SK-N-SH (cell line): ENCODE measurements at regions not wholly inside any gene's neighbourhood (a gene's known extent, or its start where the extent isn't known, plus 50 kb on each side); places are given as distances from the start of the nearest gene placed in this dataset.

Experiments used
- CTCF ChIA-PET: fragments of 300-600, 350-600 bp; formaldehyde crosslinking; extraction: SDS; loops from one replicate; lab custom pipeline; 2021; lab: Yijun Ruan, JAX
- POLR2A ChIA-PET: fragments of 350-600 bp; sonication (Branson Sonifier 250); formaldehyde crosslinking; extraction: SDS; loops from one replicate; lab custom pipeline; 2020; ENCODE audit warnings: antibody characterized with exemption, inconsistent platforms; lab: Yijun Ruan, JAX
- DNase-seq: peaks from one replicate; pipeline ENCODE4 v3.0.0; 2012
- H2AFZ ChIP-seq: fragments of 200-600 bp; sonication (generic); 2 replicates; pipeline ENCODE4 v1.8.1; 2016; ENCODE audit warnings: antibody characterized with exemption, mild to moderate bottlenecking, low read depth
- H3F3A ChIP-seq: fragments of 200-600 bp; sonication (generic); replicated peaks from 2 replicates; pipeline ENCODE3; 2016; ENCODE audit warnings: antibody characterized with exemption, mild to moderate bottlenecking; ENCODE audit not compliant: insufficient read depth
- H3K27ac ChIP-seq, 2 experiments: fragments of 200-500 bp in 1 of 2; fragments of 200-600 bp in 1 of 2; sonication (Bioruptor generic) in 1 of 2; sonication (generic), shearing (Covaris generic) in 1 of 2; 2 replicates each; pipeline versions ENCODE4 v1.5.1 to v1.6.1; 2014 to 2016; ENCODE audit warnings: low read depth in 2 of 2, inconsistent platforms in 1 of 2, low read length in 1 of 2, mild to moderate bottlenecking in 1 of 2, mixed read lengths in 1 of 2
- H3K27me3 ChIP-seq: fragments of 200-600 bp; sonication (generic), shearing (Covaris generic); 2 replicates; pipeline ENCODE4 v1.6.1; 2016; ENCODE audit warnings: mixed run types; ENCODE audit not compliant: insufficient read depth
- H3K36me3 ChIP-seq, 2 experiments: fragments of 200-500 bp in 1 of 2; fragments of 200-600 bp in 1 of 2; sonication (Bioruptor generic) in 1 of 2; sonication (generic) in 1 of 2; replicated peaks in 1 of 2; 2 replicates each; pipeline versions ENCODE3 to v1.5.1; 2014 to 2016; ENCODE audit warnings: low read length in 1 of 2, mild to moderate bottlenecking in 1 of 2; ENCODE audit not compliant: insufficient read depth in 2 of 2, control insufficient read depth in 1 of 2
- H3K4me1 ChIP-seq, 2 experiments: fragments of 200-500 bp in 1 of 2; fragments of 200-600 bp in 1 of 2; sonication (Bioruptor generic) in 1 of 2; sonication (generic), shearing (Covaris generic) in 1 of 2; 2 replicates each; pipeline versions ENCODE4 v1.5.1 to v1.6.1; 2014 to 2016; ENCODE audit warnings: low read depth in 1 of 2, low read length in 1 of 2, mixed run types in 1 of 2; ENCODE audit not compliant: insufficient read depth in 2 of 2, control insufficient read depth in 1 of 2
- H3K4me2 ChIP-seq: fragments of 200-600 bp; sonication (generic), shearing (Covaris generic); 2 replicates; pipeline ENCODE4 v1.6.1; 2017; ENCODE audit warnings: mixed run types
- H3K4me3 ChIP-seq, 2 experiments: fragments of 200-500 bp in 1 of 2; fragments of 200-600 bp in 1 of 2; sonication (Bioruptor generic) in 1 of 2; sonication (generic), shearing (Covaris generic) in 1 of 2; 2 replicates each; pipeline versions ENCODE4 v1.5.1 to v1.8.1; 2014 to 2016; ENCODE audit warnings: low read depth in 2 of 2, inconsistent platforms in 1 of 2, low read length in 1 of 2, mild to moderate bottlenecking in 1 of 2, mixed read lengths in 1 of 2, moderate library complexity in 1 of 2
- H3K79me2 ChIP-seq: fragments of 200-600 bp; sonication (generic); 2 replicates; pipeline ENCODE4 v1.8.1; 2017; ENCODE audit warnings: mild to moderate bottlenecking; ENCODE audit not compliant: insufficient read depth
- H3K9ac ChIP-seq: fragments of 200-600 bp; sonication (generic); 2 replicates; pipeline ENCODE4 v1.6.1; 2017; ENCODE audit warnings: mixed run types
- H3K9me2 ChIP-seq: fragments of 200-600 bp; sonication (generic); 2 replicates; pipeline ENCODE4 v1.6.1; 2017; ENCODE audit warnings: mixed run types
- H3K9me3 ChIP-seq: fragments of 200-600 bp; sonication (generic); 2 replicates; pipeline ENCODE4 v1.6.1; 2017; ENCODE audit warnings: mixed run types, mild to moderate bottlenecking, moderate library complexity
- H4K20me1 ChIP-seq: fragments of 200-600 bp; sonication (generic); 2 replicates; pipeline ENCODE4 v1.6.1; 2017; ENCODE audit warnings: mild to moderate bottlenecking, mixed run types; ENCODE audit not compliant: insufficient read depth
- CHD2 ChIP-seq: fragments of 150-350 bp; IDR thresholded peaks from 2 replicates; pipeline ENCODE4 v1.6.1; 2018; ENCODE audit warnings: low read length; ENCODE audit not compliant: partially characterized antibody
- EZH2phosphoT487 ChIP-seq: fragments of 200-600 bp; sonication (generic); IDR thresholded peaks from 2 replicates; pipeline ENCODE4 v1.6.1; 2017; ENCODE audit warnings: low read depth, mixed run types, mild to moderate bottlenecking, antibody characterized with exemption, moderate library complexity, borderline replicate concordance
- FOXJ3 ChIP-seq: sonication (generic); formaldehyde crosslinking; IDR thresholded peaks from 2 replicates; pipeline ENCODE4 v1.5.1; 2020; ENCODE audit warnings: mild to moderate bottlenecking, missing genetic modification reagents
- FOXM1 ChIP-seq: IDR thresholded peaks from 2 replicates; pipeline ENCODE4 v1.4.0; 2012; ENCODE audit warnings: low read depth, mild to moderate bottlenecking
- GABPA ChIP-seq: IDR thresholded peaks from 2 replicates; pipeline ENCODE4 v1.4.0; 2012; ENCODE audit warnings: low read depth, mild to moderate bottlenecking
- JUND ChIP-seq: IDR thresholded peaks from 2 replicates; pipeline ENCODE4 v1.4.0; 2012
- NFIC ChIP-seq: IDR thresholded peaks from 2 replicates; pipeline ENCODE4 v1.4.0; 2012; ENCODE audit warnings: borderline replicate concordance
- RAD21 ChIP-seq: IDR thresholded peaks from 2 replicates; pipeline ENCODE4 v1.6.1; 2012; ENCODE audit warnings: mild to moderate bottlenecking, low read length
- RXRA ChIP-seq: IDR thresholded peaks from 2 replicates; pipeline ENCODE4 v1.4.0; 2012; ENCODE audit warnings: low read depth, mild to moderate bottlenecking, borderline replicate concordance
- SIN3A ChIP-seq: IDR thresholded peaks from 2 replicates; pipeline ENCODE4 v1.6.1; 2012; ENCODE audit warnings: low read depth, mild to moderate bottlenecking, low read length, moderate library complexity, borderline replicate concordance
- TAF1 ChIP-seq: IDR thresholded peaks from 2 replicates; pipeline ENCODE4 v1.6.1; 2012; ENCODE audit warnings: low read depth, mild to moderate bottlenecking, low read length, moderate library complexity, borderline replicate concordance
- TEAD4 ChIP-seq: IDR thresholded peaks from 2 replicates; pipeline ENCODE4 v1.4.0; 2012; ENCODE audit warnings: mild to moderate bottlenecking, borderline replicate concordance; ENCODE audit not compliant: insufficient read depth
- YY1 ChIP-seq: IDR thresholded peaks from 2 replicates; pipeline ENCODE4 v1.4.0; 2012; ENCODE audit warnings: low read depth, mild to moderate bottlenecking
- ZBTB33 ChIP-seq: IDR thresholded peaks from 2 replicates; pipeline ENCODE4 v1.4.0; 2012; ENCODE audit warnings: low read depth, borderline replicate concordance
- WGBS: methylation state at CpG from one replicate; pipeline ENCODE4 v1.1.6; 2017; ENCODE audit warnings: low lambda C conversion rate; 5-methylcytosine and 5-hydroxymethylcytosine counted together
- TF ChIP-seq, protein P1 (sequence below): IDR thresholded peaks from 2 replicates; pipeline ENCODE4 v1.4.0; 2012; ENCODE audit warnings: low read depth
- TF ChIP-seq, protein P2 (sequence below): fragments of 150-350 bp; IDR thresholded peaks from 2 replicates; pipeline ENCODE4 v1.6.1; 2016; ENCODE audit warnings: mild to moderate bottlenecking, low read depth, low read length
- TF ChIP-seq, protein P3 (sequence below): fragments of 200-600 bp; sonication (generic); IDR thresholded peaks from 2 replicates; pipeline ENCODE4 v1.6.1; 2017; ENCODE audit warnings: antibody characterized with exemption, mild to moderate bottlenecking, moderate library complexity

GRCh38 chr13:73467125-73467524 is 408.3 kb downstream of the KLF5 start:
- POLR2A ChIA-PET, result no interaction called here

More at GRCh38 chr13:73467125-73467524, 408.3 kb downstream of the KLF5 start:
- no peak overlapping the region for H2AFZ ChIP-seq
- H3K36me3 ChIP-seq, result no peaks in the 10 kb centered on the region
- no peaks in the 10 kb centered on the region for H3K27me3 ChIP-seq
- TF ChIP-seq CHD2, result no peak
- TF ChIP-seq TAF1, result no peak
- TF ChIP-seq JUND, result no peak
- TF ChIP-seq TEAD4, result no peak
- no peak for TF ChIP-seq NFIC
- TF ChIP-seq, protein P1, sequence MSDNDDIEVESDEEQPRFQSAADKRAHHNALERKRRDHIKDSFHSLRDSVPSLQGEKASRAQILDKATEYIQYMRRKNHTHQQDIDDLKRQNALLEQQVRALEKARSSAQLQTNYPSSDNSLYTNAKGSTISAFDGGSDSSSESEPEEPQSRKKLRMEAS, result no peak
- TF ChIP-seq SIN3A, result no peak
- no peak for TF ChIP-seq FOXJ3 (CRISPR knock-in tag)
- TF ChIP-seq FOXM1, result no peak
- TF ChIP-seq GABPA, result no peak
- no peak for TF ChIP-seq ZBTB33
- TF ChIP-seq, protein P2, sequence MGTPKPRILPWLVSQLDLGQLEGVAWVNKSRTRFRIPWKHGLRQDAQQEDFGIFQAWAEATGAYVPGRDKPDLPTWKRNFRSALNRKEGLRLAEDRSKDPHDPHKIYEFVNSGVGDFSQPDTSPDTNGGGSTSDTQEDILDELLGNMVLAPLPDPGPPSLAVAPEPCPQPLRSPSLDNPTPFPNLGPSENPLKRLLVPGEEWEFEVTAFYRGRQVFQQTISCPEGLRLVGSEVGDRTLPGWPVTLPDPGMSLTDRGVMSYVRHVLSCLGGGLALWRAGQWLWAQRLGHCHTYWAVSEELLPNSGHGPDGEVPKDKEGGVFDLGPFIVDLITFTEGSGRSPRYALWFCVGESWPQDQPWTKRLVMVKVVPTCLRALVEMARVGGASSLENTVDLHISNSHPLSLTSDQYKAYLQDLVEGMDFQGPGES, result no peak
- no peak for TF ChIP-seq RAD21
- TF ChIP-seq, protein P3, sequence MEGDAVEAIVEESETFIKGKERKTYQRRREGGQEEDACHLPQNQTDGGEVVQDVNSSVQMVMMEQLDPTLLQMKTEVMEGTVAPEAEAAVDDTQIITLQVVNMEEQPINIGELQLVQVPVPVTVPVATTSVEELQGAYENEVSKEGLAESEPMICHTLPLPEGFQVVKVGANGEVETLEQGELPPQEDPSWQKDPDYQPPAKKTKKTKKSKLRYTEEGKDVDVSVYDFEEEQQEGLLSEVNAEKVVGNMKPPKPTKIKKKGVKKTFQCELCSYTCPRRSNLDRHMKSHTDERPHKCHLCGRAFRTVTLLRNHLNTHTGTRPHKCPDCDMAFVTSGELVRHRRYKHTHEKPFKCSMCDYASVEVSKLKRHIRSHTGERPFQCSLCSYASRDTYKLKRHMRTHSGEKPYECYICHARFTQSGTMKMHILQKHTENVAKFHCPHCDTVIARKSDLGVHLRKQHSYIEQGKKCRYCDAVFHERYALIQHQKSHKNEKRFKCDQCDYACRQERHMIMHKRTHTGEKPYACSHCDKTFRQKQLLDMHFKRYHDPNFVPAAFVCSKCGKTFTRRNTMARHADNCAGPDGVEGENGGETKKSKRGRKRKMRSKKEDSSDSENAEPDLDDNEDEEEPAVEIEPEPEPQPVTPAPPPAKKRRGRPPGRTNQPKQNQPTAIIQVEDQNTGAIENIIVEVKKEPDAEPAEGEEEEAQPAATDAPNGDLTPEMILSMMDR, result no peak
- TF ChIP-seq RXRA, result no peak
- TF ChIP-seq EZH2phosphoT487, result no peak
- TF ChIP-seq YY1, result no peak
- no peak for DNase-seq
- no peak overlapping the region for H3K4me2 ChIP-seq
- peaks cover 6% of the 10 kb centered on the region for H3F3A ChIP-seq
- H3K79me2 ChIP-seq, result no peaks in the 10 kb centered on the region
- CTCF ChIA-PET, result interaction anchor here (0.7 kb wide), 1 partner anchor 32 kb away, joined by 3 read pairs; no protein-coding TSS in a partner anchor
- no peak overlapping the region for H3K9ac ChIP-seq
- WGBS, result 60% methylated on average over 2 of the region's 2 CpGs
- no peaks in the 10 kb centered on the region for H3K9me2 ChIP-seq
- no peak overlapping the region for H3K4me3 ChIP-seq
- H3K4me1 ChIP-seq, result peaks cover 0 to 2% of the 10 kb centered on the region in 2 experiments; a peak in 1 of 4 replicates
- H3K27ac ChIP-seq, result no peak overlapping the region
- H3K9me3 ChIP-seq, result no peaks in the 10 kb centered on the region
- no peaks in the 10 kb centered on the region for H4K20me1 ChIP-seq
